ENCODE measurements at regions not wholly inside any gene's neighbourhood (a gene's known extent, or its start where the extent isn't known, plus 50 kb on each side); places are given as distances from the start of the nearest gene placed in this dataset.

DNA sequence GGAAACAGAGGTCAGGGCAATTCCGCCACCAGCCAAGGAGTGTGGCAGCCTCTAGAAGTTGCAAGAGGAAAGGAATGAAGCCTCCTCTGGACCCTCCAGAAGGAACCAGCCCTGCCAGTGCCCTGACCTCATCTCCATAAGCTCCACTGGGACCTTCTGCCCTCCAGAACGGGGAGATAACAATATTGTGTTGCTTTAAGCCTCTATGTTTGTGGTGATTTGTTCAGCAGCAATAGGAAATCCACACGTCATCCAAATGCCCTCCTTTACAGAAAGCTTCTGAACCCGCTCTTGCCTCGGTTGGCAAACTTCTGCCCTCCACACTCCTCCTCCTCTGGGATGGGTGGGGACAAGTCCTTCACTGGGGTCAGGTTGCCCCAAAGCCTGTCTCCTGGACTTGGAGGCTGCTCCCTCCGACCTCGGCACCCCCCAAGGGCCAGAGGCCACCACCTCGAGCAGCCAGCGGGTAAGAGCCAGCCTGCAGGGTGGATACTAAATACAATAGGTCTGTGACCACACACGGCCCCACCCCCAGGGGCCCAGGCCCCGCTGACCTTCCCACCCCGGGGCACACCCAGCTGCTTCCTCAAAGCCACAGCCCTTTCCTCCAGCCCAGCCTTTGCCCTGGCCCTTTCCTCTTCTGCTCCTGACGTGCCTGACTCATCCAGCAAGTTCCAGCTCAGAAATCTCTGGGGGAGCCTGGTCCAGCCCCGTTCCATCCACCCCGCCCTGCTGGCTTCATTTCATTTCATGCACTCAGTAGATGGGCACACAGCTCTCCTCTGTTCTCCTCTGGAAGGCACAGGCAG is 58.7 kb upstream of the NCOR2 start:
- no peak for TF ChIP-seq EZH2 (IDR thresholded peaks at IDR 0.05; ENCODE audit: borderline replicate concordance, low read depth, low read length, severe bottlenecking)
- TF ChIP-seq, protein P1, sequence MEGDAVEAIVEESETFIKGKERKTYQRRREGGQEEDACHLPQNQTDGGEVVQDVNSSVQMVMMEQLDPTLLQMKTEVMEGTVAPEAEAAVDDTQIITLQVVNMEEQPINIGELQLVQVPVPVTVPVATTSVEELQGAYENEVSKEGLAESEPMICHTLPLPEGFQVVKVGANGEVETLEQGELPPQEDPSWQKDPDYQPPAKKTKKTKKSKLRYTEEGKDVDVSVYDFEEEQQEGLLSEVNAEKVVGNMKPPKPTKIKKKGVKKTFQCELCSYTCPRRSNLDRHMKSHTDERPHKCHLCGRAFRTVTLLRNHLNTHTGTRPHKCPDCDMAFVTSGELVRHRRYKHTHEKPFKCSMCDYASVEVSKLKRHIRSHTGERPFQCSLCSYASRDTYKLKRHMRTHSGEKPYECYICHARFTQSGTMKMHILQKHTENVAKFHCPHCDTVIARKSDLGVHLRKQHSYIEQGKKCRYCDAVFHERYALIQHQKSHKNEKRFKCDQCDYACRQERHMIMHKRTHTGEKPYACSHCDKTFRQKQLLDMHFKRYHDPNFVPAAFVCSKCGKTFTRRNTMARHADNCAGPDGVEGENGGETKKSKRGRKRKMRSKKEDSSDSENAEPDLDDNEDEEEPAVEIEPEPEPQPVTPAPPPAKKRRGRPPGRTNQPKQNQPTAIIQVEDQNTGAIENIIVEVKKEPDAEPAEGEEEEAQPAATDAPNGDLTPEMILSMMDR (IDR thresholded peaks at IDR 0.05; ENCODE audit: borderline replicate concordance, extremely low read depth, low read length, poor library complexity, severe bottlenecking), result no peak
